KMS-11 (cell line): ENCODE measurements at regions not wholly inside any gene's neighbourhood (a gene's known extent, or its start where the extent isn't known, plus 50 kb on each side); places are given as distances from the start of the nearest gene placed in this dataset.

Source experiments
- H2AFZ ChIP-seq: fragments of 200-600 bp; sonication (generic); 2 replicates; pipeline ENCODE4 v1.6.1; 2016; ENCODE audit warnings: antibody characterized with exemption, mixed run types, low read depth
- H3K27ac ChIP-seq: fragments of 200-600 bp; sonication (generic); 2 replicates; pipeline ENCODE4 v1.6.1; 2016; ENCODE audit warnings: mild to moderate bottlenecking, mixed run types
- H3K27me3 ChIP-seq: fragments of 200-600 bp; sonication (generic); 2 replicates; pipeline ENCODE4 v1.6.1; 2017; ENCODE audit warnings: mild to moderate bottlenecking, low read depth, mixed run types, moderate library complexity; ENCODE audit not compliant: insufficient read depth
- H3K36me3 ChIP-seq: fragments of 200-600 bp; sonication (generic); 2 replicates; pipeline ENCODE4 v1.6.1; 2017; ENCODE audit warnings: mild to moderate bottlenecking, mixed run types; ENCODE audit not compliant: insufficient read depth
- H3K4me1 ChIP-seq: fragments of 200-600 bp; sonication (generic); 2 replicates; pipeline ENCODE4 v1.6.1; 2016; ENCODE audit warnings: mild to moderate bottlenecking, low read depth, mixed run types; ENCODE audit not compliant: poor library complexity, severe bottlenecking
- H3K4me2 ChIP-seq: fragments of 200-600 bp; sonication (generic); 2 replicates; pipeline ENCODE4 v1.7.0; 2016; ENCODE audit warnings: mild to moderate bottlenecking, mixed run types
- H3K4me3 ChIP-seq: fragments of 200-600 bp; sonication (generic); IDR thresholded peaks from 2 replicates; pipeline ENCODE4 v1.6.1; 2017; ENCODE audit warnings: low read depth, low read length, mixed read lengths; ENCODE audit not compliant: insufficient read depth
- H3K79me2 ChIP-seq: fragments of 200-600 bp; sonication (generic); 2 replicates; pipeline ENCODE4 v1.6.1; 2016; ENCODE audit warnings: low read depth, mixed run types; ENCODE audit not compliant: insufficient read depth
- H3K9ac ChIP-seq: fragments of 200-600 bp; sonication (generic); 2 replicates; pipeline ENCODE4 v1.6.1; 2016; ENCODE audit warnings: mild to moderate bottlenecking, mixed run types
- H4K20me1 ChIP-seq: fragments of 200-600 bp; sonication (generic); 2 replicates; pipeline ENCODE4 v1.6.1; 2016; ENCODE audit warnings: mild to moderate bottlenecking, mixed run types; ENCODE audit not compliant: insufficient read depth
- CTCF ChIP-seq: fragments of 200-600 bp; sonication (generic); conservative IDR thresholded peaks from 2 replicates; pipeline ENCODE4 v1.6.1; 2017; ENCODE audit warnings: low read depth, mild to moderate bottlenecking, antibody characterized with exemption, low read length, moderate library complexity, mixed read lengths

GRCh38 chr16:73434621-73435020, 386.7 kb upstream of the ZFHX3 start:
- H4K20me1 ChIP-seq = no peaks in the 10 kb centered on the region
- H3K4me3 ChIP-seq = no peak overlapping the region
- no peaks in the 10 kb centered on the region for H3K79me2 ChIP-seq
- H3K27ac ChIP-seq = no peak overlapping the region
- H3K9ac ChIP-seq = no peak overlapping the region
- H2AFZ ChIP-seq = no peak overlapping the region
- no peaks in the 10 kb centered on the region for H3K4me1 ChIP-seq
- no peaks in the 10 kb centered on the region for H3K36me3 ChIP-seq
- TF ChIP-seq CTCF = no peak
- no peaks in the 10 kb centered on the region for H3K27me3 ChIP-seq
- H3K4me2 ChIP-seq = no peak overlapping the region

GRCh38 chr16:73433731-73434307, 385.9 kb upstream of the ZFHX3 start:
- Histone ChIP-seq H4K20me1 (no peaks in the 10 kb centered on the region), H3K9ac (no peak overlapping the region), H3K4me1 (no peaks in the 10 kb centered on the region), H3K27ac (no peak overlapping the region), H3K36me3 (no peaks in the 10 kb centered on the region), H3K4me2 (no peak overlapping the region), H3K79me2 (no peaks in the 10 kb centered on the region), H3K4me3 (no peak overlapping the region), H3K27me3 (no peaks in the 10 kb centered on the region), H2AFZ (no peak overlapping the region)
- no peak for TF ChIP-seq CTCF

GRCh38 chr16:73432850-73433730, 385.2 kb upstream of the ZFHX3 start:
- Histone ChIP-seq H3K9ac (no peak overlapping the region), H2AFZ (no peak overlapping the region), H3K27ac (no peak overlapping the region), H4K20me1 (no peaks in the 10 kb centered on the region), H3K4me3 (no peak overlapping the region), H3K4me1 (no peaks in the 10 kb centered on the region), H3K79me2 (no peaks in the 10 kb centered on the region), H3K27me3 (no peaks in the 10 kb centered on the region), H3K36me3 (no peaks in the 10 kb centered on the region), H3K4me2 (no peak overlapping the region)
- no peak for TF ChIP-seq CTCF

- no peak overlapping the region for H3K4me3 ChIP-seq
- no peak overlapping the region for H3K9ac ChIP-seq
- no peak overlapping the region for H3K27ac ChIP-seq
- H3K4me1 ChIP-seq = no peaks in the 10 kb centered on the region
- H3K27me3 ChIP-seq = no peaks in the 10 kb centered on the region
- H2AFZ ChIP-seq = no peak overlapping the region
- H3K36me3 ChIP-seq = no peaks in the 10 kb centered on the region
- H4K20me1 ChIP-seq = no peaks in the 10 kb centered on the region
- H3K79me2 ChIP-seq = no peaks in the 10 kb centered on the region
- no peak overlapping the region for H3K4me2 ChIP-seq
- no peak for TF ChIP-seq CTCF
Observed at GRCh38 chr16:73430138-73430537, 382.2 kb upstream of the ZFHX3 start.
